Prostate gland (tissue), 2 donors: ENCODE measurements at regions not wholly inside any gene's neighbourhood (a gene's known extent, or its start where the extent isn't known, plus 50 kb on each side); places are given as distances from the start of the nearest gene placed in this dataset.

Source experiments
- POLR2A ChIP-seq: fragments of 450-650 bp; IDR thresholded peaks from one replicate; pipeline ENCODE4 v1.6.1; 2016; ENCODE audit warnings: antibody characterized with exemption, mild to moderate bottlenecking
- POLR2AphosphoS5 ChIP-seq: sonication (generic); formaldehyde crosslinking; IDR thresholded peaks from one replicate; pipeline ENCODE4 v1.6.1; 2017; ENCODE audit warnings: antibody characterized with exemption
- TF ChIP-seq, protein P1 (sequence below), 4 experiments: fragments of 200-600 bp in 2 of 4; fragments of 450-650 bp in 2 of 4; sonication (generic) in 2 of 4; IDR thresholded peaks; 1 replicate in 3 of 4; 2 replicates in 1 of 4; pipeline ENCODE4 v1.5.1; 2016 to 2019; ENCODE audit warnings: antibody characterized with exemption in 4 of 4, mild to moderate bottlenecking in 2 of 4, moderate library complexity in 2 of 4

DNA sequence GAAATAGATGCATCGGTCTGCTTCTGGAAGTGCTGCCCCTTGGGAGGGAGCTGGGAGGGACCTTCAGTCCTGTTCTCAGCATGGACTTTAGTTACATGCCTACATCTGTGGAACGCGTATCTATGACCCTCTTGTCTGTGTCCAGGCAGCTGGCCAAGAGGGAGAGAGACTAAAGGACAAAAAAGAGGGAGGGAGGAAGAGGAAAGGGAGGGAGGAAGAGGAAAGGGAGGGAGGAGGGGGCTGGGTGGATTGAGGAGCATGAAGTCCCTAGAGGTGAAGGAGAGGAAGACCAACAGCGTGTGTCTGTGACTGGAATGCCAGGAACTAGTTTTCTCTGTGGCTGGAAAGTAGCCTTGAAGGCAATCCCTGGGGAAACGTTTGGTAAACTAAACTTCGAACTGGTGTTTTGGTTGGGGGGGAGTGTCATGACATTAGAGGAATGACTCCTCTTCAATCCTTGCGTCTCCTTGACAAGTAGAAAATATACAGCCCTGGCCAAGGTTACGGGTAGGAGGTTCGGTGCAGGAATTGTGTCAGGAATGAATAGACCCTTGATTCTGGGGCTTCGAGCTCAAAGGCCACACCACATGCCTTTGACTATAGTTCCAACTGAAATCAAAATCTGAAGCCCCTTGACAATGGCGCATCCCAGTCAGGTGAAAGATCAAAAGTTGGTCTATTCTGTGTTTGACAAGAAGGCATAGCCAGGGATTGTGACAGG is 52.0 kb upstream of the PLEKHG1 start:
- TF ChIP-seq, protein P1, sequence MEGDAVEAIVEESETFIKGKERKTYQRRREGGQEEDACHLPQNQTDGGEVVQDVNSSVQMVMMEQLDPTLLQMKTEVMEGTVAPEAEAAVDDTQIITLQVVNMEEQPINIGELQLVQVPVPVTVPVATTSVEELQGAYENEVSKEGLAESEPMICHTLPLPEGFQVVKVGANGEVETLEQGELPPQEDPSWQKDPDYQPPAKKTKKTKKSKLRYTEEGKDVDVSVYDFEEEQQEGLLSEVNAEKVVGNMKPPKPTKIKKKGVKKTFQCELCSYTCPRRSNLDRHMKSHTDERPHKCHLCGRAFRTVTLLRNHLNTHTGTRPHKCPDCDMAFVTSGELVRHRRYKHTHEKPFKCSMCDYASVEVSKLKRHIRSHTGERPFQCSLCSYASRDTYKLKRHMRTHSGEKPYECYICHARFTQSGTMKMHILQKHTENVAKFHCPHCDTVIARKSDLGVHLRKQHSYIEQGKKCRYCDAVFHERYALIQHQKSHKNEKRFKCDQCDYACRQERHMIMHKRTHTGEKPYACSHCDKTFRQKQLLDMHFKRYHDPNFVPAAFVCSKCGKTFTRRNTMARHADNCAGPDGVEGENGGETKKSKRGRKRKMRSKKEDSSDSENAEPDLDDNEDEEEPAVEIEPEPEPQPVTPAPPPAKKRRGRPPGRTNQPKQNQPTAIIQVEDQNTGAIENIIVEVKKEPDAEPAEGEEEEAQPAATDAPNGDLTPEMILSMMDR (IDR thresholded peaks at IDR 0.05) = no peak
- TF ChIP-seq POLR2AphosphoS5 = no peak
- no peak for TF ChIP-seq POLR2A
